Naive thymus-derived CD4-positive, alpha-beta T cell (primary cell): ENCODE measurements at regions not wholly inside any gene's neighbourhood (a gene's known extent, or its start where the extent isn't known, plus 50 kb on each side); places are given as distances from the start of the nearest gene placed in this dataset.
A peak's percentile ranks its signal among the peaks of the same experiment; 100 is the strongest.
"Not testable (repeated sequence)": the region's sequence is repeated elsewhere in the genome, so short reads cannot be mapped to it uniquely, and the experiment has no call there.

Source experiments
- ATAC-seq: fragments of 150-1000 bp; cut with Tn5 transposase; 2 replicates; pipeline ENCODE4 v1.10.0; 2021; ENCODE audit warnings: mild to moderate bottlenecking, moderate library complexity
- CTCF ChIA-PET: fragments of 350-600 bp; sonication (Branson Sonifier 250); formaldehyde crosslinking; loops from one replicate; lab custom pipeline; 2021; ENCODE audit warnings: antibody characterized with exemption; lab: Charles Lee
- POLR2A ChIA-PET: fragments of 350-600 bp; sonication (Branson Sonifier 250); formaldehyde crosslinking; loops from one replicate; lab custom pipeline; 2021; ENCODE audit warnings: antibody characterized with exemption, inconsistent platforms; lab: Charles Lee
- DNase-seq, 9 donors: peaks; one replicate each; pipeline versions ENCODE4 v3.0.0 to v3.0.0-alpha.2; 2020 to 2022; ENCODE audit warnings: mixed read lengths in 1 of 9
- H3K27ac ChIP-seq: one replicate; pipeline ENCODE4 v1.7.0; 2013; ENCODE audit warnings: mild to moderate bottlenecking, low read depth, low read length, moderate library complexity
- H3K27me3 ChIP-seq, 2 donors: one replicate each; pipeline ENCODE4 v1.7.0; 2013; ENCODE audit warnings: low read length in 2 of 2, mild to moderate bottlenecking in 2 of 2, moderate library complexity in 2 of 2; ENCODE audit not compliant: control insufficient read depth in 2 of 2, insufficient read depth in 2 of 2
- H3K36me3 ChIP-seq, 3 experiments: 1 replicate in 2 of 3; 2 replicates in 1 of 3; pipeline ENCODE4 v1.7.0; 2013; ENCODE audit warnings: low read length in 3 of 3, mild to moderate bottlenecking in 3 of 3, moderate library complexity in 1 of 3; ENCODE audit not compliant: insufficient read depth in 3 of 3, control insufficient read depth in 2 of 3
- H3K4me1 ChIP-seq, 2 donors: one replicate each; pipeline ENCODE4 v1.7.0; 2013; ENCODE audit warnings: low read length in 2 of 2, mild to moderate bottlenecking in 2 of 2, moderate library complexity in 1 of 2; ENCODE audit not compliant: control insufficient read depth in 2 of 2, insufficient read depth in 2 of 2
- H3K4me3 ChIP-seq: 2 replicates; pipeline ENCODE4 v1.7.0; 2013; ENCODE audit warnings: mild to moderate bottlenecking, low read length
- H3K9me3 ChIP-seq, 3 experiments: 1 replicate in 2 of 3; 2 replicates in 1 of 3; pipeline ENCODE4 v1.7.0; 2013; ENCODE audit warnings: low read length in 3 of 3; ENCODE audit not compliant: control insufficient read depth in 2 of 3
- H3K27ac Mint-ChIP-seq, 9 donors: one replicate each; pipeline ENCODE4 v1.8.0; 2020 to 2022; ENCODE audit warnings: mixed read lengths in 9 of 9, mild to moderate bottlenecking in 8 of 9, moderate library complexity in 5 of 9, inconsistent platforms in 2 of 9
- H3K27me3 Mint-ChIP-seq, 5 donors: one replicate each; pipeline ENCODE4 v1.8.0; 2021 to 2022; ENCODE audit warnings: mixed read lengths in 5 of 5, mild to moderate bottlenecking in 1 of 5
- H3K36me3 Mint-ChIP-seq, 5 donors: one replicate each; pipeline ENCODE4 v1.8.0; 2020 to 2022; ENCODE audit warnings: mixed read lengths in 5 of 5, mild to moderate bottlenecking in 3 of 5, inconsistent platforms in 1 of 5
- H3K4me1 Mint-ChIP-seq, 7 donors: one replicate each; pipeline ENCODE4 v1.8.0; 2020 to 2022; ENCODE audit warnings: mixed read lengths in 7 of 7, mild to moderate bottlenecking in 3 of 7, inconsistent platforms in 1 of 7
- H3K4me3 Mint-ChIP-seq, 10 donors: one replicate each; pipeline ENCODE4 v1.8.0; 2020 to 2022; ENCODE audit warnings: mild to moderate bottlenecking in 10 of 10, mixed read lengths in 10 of 10, moderate library complexity in 6 of 10, inconsistent platforms in 2 of 10
- H3K9me3 Mint-ChIP-seq, 11 donors: one replicate each; pipeline ENCODE4 v1.8.0; 2020 to 2022; ENCODE audit warnings: mixed read lengths in 11 of 11, mild to moderate bottlenecking in 4 of 11, inconsistent platforms in 1 of 11, moderate library complexity in 1 of 11
- intact Hi-C, 2 donors: fragments of 100-400 bp; cut with micrococcal nuclease; formaldehyde crosslinking; loops; one replicate each; pipeline ENCODE4 v1.15.1; 2023

DNA sequence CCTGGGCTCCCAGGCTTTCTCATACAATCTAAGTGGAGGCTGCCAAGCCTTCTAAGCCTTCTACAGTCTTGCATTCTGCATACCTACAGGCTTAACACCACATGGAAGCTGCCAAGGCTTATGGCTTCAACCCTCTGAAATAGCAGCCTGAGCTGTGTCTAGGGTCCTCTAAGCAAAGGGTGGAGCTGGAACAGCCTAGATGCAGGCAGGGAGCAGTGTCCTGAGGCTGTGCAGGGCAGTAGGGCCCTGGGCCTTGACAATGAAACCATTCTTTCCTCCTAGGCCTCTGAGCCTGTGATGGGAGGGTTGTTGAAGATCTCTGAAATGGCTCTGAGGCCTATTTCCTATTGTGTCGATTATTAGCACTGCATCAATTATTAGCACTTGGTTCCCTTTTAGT, 150.9 kb upstream of the GRK3 start:
- ATAC-seq (no peak), DNase-seq (no peak)
- H3K27ac Mint-ChIP-seq = no peak overlapping the region
- POLR2A ChIA-PET = no interaction called here
- H3K4me1 Mint-ChIP-seq = peaks cover 0 to 15% (median 7%) of the 10 kb centered on the region in 7 donors
- H3K36me3 ChIP-seq = no peaks in the 10 kb centered on the region
- peaks cover 0 to 4% (median 0%) of the 10 kb centered on the region in 5 donors for H3K36me3 Mint-ChIP-seq
- H3K27me3 ChIP-seq = no peaks in the 10 kb centered on the region
- H3K9me3 ChIP-seq = no peaks in the 10 kb centered on the region
- H3K27ac ChIP-seq = no peak overlapping the region
- CTCF ChIA-PET = no interaction called here
- H3K9me3 Mint-ChIP-seq = peaks cover 0 to 19% (median 2%) of the 10 kb centered on the region in 11 donors
- intact Hi-C loops = no loop called here
- H3K4me3 ChIP-seq = no peak overlapping the region
- H3K4me3 Mint-ChIP-seq = no peak overlapping the region
- peaks cover 0 to 35% (median 8%) of the 10 kb centered on the region in 5 donors for H3K27me3 Mint-ChIP-seq
- H3K4me1 ChIP-seq = no peaks in the 10 kb centered on the region

DNA sequence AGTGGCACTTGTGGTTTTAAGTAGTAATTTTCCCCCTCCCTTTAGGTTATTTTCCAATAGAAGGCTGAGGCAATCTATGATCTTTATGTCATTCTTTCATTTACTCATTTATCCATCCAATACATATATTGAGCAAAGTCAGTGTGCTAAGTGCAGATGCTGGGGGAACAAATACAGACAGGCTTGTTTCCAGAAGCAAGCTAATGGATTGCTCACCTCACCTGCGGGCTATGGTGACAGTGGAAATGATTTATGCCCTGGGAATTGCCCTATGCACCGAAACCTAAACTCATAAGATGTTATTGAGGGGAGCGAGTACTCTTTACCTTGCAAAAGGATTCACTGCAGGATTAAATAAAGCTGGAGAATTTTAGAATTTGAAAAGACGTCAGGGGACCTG, 148.7 kb upstream of the GRK3 start:
- not testable (repeated sequence) for H3K36me3 Mint-ChIP-seq, ATAC-seq, H3K27ac ChIP-seq

DNA sequence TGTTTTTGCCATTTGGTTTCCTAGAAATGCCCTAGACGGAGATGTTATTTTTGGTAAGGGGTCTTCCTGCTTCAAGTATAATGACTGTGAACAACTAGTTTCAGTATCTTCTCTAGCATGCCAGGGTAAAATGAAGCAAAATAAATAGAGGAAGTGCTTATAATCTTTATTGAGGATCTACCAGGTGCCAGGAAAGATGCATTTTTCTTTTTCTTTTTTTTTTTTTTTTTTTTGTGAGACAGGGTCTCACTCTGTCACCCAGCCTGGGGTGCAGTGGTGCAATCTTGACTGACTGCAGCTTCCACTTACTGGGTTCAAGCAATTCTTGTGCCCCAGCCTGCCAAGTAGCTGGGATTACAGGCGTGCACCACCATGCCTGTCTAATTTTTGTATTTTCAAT, 146.6 kb upstream of the GRK3 start:
- POLR2A ChIA-PET = not testable (repeated sequence)

More for the DNA sequence above, 148.7 kb upstream of the GRK3 start:
- peaks cover 13 to 29% (median 21%) of the 10 kb centered on the region in 7 donors for H3K4me1 Mint-ChIP-seq
- H3K9me3 ChIP-seq, CTCF ChIA-PET, POLR2A ChIA-PET, H3K27me3 ChIP-seq, H3K36me3 ChIP-seq, H3K27ac Mint-ChIP-seq, intact Hi-C loops, H3K4me3 Mint-ChIP-seq, H3K4me3 ChIP-seq, DNase-seq: not testable (repeated sequence)
- peaks cover 0 to 19% (median 2%) of the 10 kb centered on the region in 11 donors for H3K9me3 Mint-ChIP-seq
- H3K27me3 Mint-ChIP-seq = peaks cover 18 to 56% (median 25%) of the 10 kb centered on the region in 5 donors
- H3K4me1 ChIP-seq = peaks cover 0 to 18% of the 10 kb centered on the region in 2 donors

DNA sequence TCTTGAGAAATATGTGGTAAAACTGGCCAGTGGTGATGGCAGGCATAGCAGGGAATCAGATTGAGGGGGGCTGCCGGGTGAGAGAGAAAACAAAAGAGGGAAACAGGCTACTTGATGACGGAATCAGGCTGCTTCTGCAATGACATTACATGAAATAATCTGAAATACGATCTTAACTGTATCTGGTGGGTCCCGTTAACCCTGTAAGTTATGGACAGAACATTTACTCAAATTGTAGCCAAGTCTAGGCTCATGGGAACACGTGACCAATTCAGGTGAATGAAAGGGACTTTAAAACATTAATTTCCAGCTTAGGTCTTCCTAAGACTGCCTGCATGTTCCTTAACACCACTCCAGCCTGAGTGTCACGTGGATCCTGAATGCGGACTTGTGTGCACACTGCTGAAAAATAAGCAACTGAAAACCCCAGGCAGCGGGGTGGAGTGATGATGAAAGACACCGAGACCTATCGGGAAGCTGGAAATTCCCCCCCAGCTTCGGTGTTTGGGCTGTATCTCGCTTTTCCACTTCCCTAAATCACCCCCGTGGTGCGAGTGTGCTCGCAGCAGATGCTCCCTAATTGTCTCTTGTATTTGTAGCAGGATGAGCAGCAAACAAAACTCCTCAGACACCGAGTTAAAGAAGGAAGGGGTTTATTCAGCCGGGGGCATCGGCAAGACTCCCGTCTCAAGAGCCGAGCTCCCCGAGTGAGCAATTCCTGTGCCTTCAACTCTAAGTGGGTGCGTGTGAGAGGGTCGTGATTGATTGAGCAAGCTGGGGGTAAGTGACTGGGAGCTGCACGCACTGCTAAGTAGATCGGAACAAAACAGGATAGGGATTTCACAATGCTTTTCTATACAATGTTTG, 145.0 kb upstream of the GRK3 start:
- ChIA-PET CTCF (no interaction called here), POLR2A (no interaction called here)
- Mint-ChIP-seq H3K4me3 (peak overlapping the region; percentile 31 to 81 (median 74)), H3K4me1 (peaks cover 16 to 37% (median 28%) of the 10 kb centered on the region in 7 donors), H3K27ac (no peak overlapping the region), H3K9me3 (peaks cover 0 to 7% (median 0%) of the 10 kb centered on the region in 11 donors), H3K36me3 (peaks cover 0 to 5% (median 0%) of the 10 kb centered on the region in 5 donors), H3K27me3 (peaks cover 44 to 81% (median 51%) of the 10 kb centered on the region in 5 donors)
- no peaks in the 10 kb centered on the region for H3K36me3 ChIP-seq
- H3K27me3 ChIP-seq = peaks cover 4 to 13% of the 10 kb centered on the region in 2 donors
- intact Hi-C loops = no loop called here
- no peaks in the 10 kb centered on the region for H3K9me3 ChIP-seq
- ATAC-seq (peak; percentile 70), DNase-seq (peak in 1 of 9 donors; percentile 17)
- H3K4me1 ChIP-seq = peaks cover 0 to 22% of the 10 kb centered on the region in 2 donors
- peak overlapping the region; percentile 34 for H3K4me3 ChIP-seq
- H3K27ac ChIP-seq = no peak overlapping the region

More for the DNA sequence above, 146.6 kb upstream of the GRK3 start:
- H3K36me3 Mint-ChIP-seq, intact Hi-C loops, CTCF ChIA-PET, H3K27ac Mint-ChIP-seq, ATAC-seq, DNase-seq, H3K9me3 ChIP-seq, H3K36me3 ChIP-seq, H3K4me3 ChIP-seq, H3K27ac ChIP-seq: not testable (repeated sequence)
- H3K27me3 ChIP-seq = peaks cover 4 to 13% of the 10 kb centered on the region in 2 donors
- Mint-ChIP-seq H3K9me3 (peaks cover 0 to 19% (median 2%) of the 10 kb centered on the region in 11 donors), H3K27me3 (peaks cover 32 to 67% (median 40%) of the 10 kb centered on the region in 5 donors), H3K4me3 (peak overlapping the region in 2 of 10 donors; percentile 8 to 50), H3K4me1 (peaks cover 16 to 37% (median 28%) of the 10 kb centered on the region in 7 donors)
- H3K4me1 ChIP-seq = peaks cover 0 to 22% of the 10 kb centered on the region in 2 donors

DNA sequence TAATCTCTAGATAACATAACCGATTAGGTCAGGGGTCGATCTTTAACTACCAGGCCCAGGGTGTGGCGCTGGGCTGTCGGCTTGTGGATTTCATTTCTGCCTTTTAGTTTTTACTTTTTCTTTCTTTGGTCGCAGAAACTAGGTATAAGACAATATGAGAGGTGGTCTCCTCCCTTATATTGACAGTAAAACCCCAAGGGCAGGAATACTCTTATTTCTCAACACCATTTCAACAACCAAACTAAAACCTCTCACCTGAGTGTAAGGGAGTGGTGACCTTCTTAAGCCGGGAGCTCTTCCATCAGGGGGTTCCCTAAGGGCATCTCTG, 144.4 kb upstream of the GRK3 start:
- DNase-seq, H3K9me3 ChIP-seq, H3K36me3 Mint-ChIP-seq, ATAC-seq, H3K27ac Mint-ChIP-seq, H3K9me3 Mint-ChIP-seq, CTCF ChIA-PET, intact Hi-C loops, H3K27ac ChIP-seq, H3K36me3 ChIP-seq, POLR2A ChIA-PET: not testable (repeated sequence)
- H3K4me3 ChIP-seq = peak overlapping the region; percentile 34
- H3K27me3 ChIP-seq = peaks cover 4 to 13% of the 10 kb centered on the region in 2 donors
- H3K4me3 Mint-ChIP-seq = peak overlapping the region; percentile 31 to 81 (median 74)
- peaks cover 47 to 83% (median 51%) of the 10 kb centered on the region in 5 donors for H3K27me3 Mint-ChIP-seq
- peaks cover 16 to 37% (median 28%) of the 10 kb centered on the region in 7 donors for H3K4me1 Mint-ChIP-seq
- peaks cover 0 to 22% of the 10 kb centered on the region in 2 donors for H3K4me1 ChIP-seq

DNA sequence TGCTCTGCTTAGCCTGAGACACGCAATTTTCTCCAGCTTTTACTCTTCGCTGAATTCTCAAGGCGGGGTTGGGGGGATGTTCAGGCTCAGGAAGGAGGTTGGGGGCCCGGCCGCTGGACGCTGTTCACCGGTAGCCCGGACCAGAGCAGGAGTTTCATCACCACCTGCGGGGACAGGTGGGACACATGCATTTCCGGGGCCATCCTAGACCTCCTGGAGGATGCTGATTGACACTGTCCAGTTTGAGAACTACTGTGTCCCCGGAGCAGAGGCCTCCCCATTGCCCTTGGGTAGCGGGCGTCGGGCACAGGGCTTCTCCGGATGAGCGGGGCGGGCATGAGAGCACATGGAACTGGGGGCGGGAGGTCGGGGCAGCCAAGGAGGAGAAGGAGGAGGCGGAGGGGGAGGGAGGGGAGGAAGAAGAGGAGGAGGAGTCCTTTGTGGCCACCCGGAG, 144.0 kb upstream of the GRK3 start:
- Mint-ChIP-seq H3K36me3 (peaks cover 0 to 5% (median 0%) of the 10 kb centered on the region in 5 donors), H3K4me1 (peaks cover 16 to 37% (median 28%) of the 10 kb centered on the region in 7 donors), H3K27ac (no peak overlapping the region), H3K4me3 (peak overlapping the region; percentile 43 to 81 (median 74)), H3K9me3 (peaks cover 0 to 3% (median 0%) of the 10 kb centered on the region in 11 donors), H3K27me3 (peaks cover 47 to 81% (median 52%) of the 10 kb centered on the region in 5 donors)
- Histone ChIP-seq H3K27me3 (peaks cover 4 to 13% of the 10 kb centered on the region in 2 donors), H3K27ac (no peak overlapping the region), H3K4me3 (no peak overlapping the region), H3K36me3 (no peaks in the 10 kb centered on the region), H3K9me3 (no peaks in the 10 kb centered on the region), H3K4me1 (peaks cover 0 to 22% of the 10 kb centered on the region in 2 donors)
- ATAC-seq = no peak
- ChIA-PET POLR2A (no interaction called here), CTCF (no interaction called here)
- DNase-seq = peak in 1 of 9 donors; percentile 21
- intact Hi-C loops = no loop called here
